ENCODE measurements at regions not wholly inside any gene's neighbourhood (a gene's known extent, or its start where the extent isn't known, plus 50 kb on each side); places are given as distances from the start of the nearest gene placed in this dataset.

GRCh38 chr14:58887931-58888330 is 250.2 kb downstream of the DACT1 start:
- no peaks in the 10 kb centered on the region for H3K9me3 ChIP-seq (ENCODE audit: control insufficient read depth, insufficient read depth, low read length)
- no peaks in the 10 kb centered on the region for H3K27me3 ChIP-seq (ENCODE audit: control insufficient read depth, insufficient read depth, low read length)
- no peaks in the 10 kb centered on the region for H3K4me1 ChIP-seq (ENCODE audit: control insufficient read depth, insufficient read depth, low read length)
- intact Hi-C loops (cut with micrococcal nuclease), result no loop called here
- no peak for DNase-seq
- Mint-ChIP-seq H3K36me3 (no peaks in the 10 kb centered on the region), H3K27me3 (ENCODE audit: low read depth in 2 of 2) (no peaks in the 10 kb centered on the region), H3K27ac (no peak overlapping the region), H3K4me1 (no peaks in the 10 kb centered on the region), H3K4me3 (no peak overlapping the region), H3K9me3 (no peaks in the 10 kb centered on the region)
- no peak overlapping the region for H3K27ac ChIP-seq (ENCODE audit: low read length)
- no peak overlapping the region for H3K4me3 ChIP-seq (ENCODE audit: low read length)
- TF ChIP-seq CTCF (IDR thresholded peaks at IDR 0.05), result no peak
- no CpG with 5 or more reads among the region's 2 CpGs for WGBS (ENCODE audit: insufficient coverage)
- H3K36me3 ChIP-seq (ENCODE audit: control insufficient read depth, insufficient read depth, low read length), result no peaks in the 10 kb centered on the region
- ATAC-seq, result no peak

- Histone ChIP-seq H3K9me3 (ENCODE audit: control insufficient read depth, insufficient read depth, low read length) (no peaks in the 10 kb centered on the region), H3K4me1 (ENCODE audit: control insufficient read depth, insufficient read depth, low read length) (no peaks in the 10 kb centered on the region), H3K27me3 (ENCODE audit: control insufficient read depth, insufficient read depth, low read length) (no peaks in the 10 kb centered on the region), H3K4me3 (ENCODE audit: low read length) (no peak overlapping the region), H3K36me3 (ENCODE audit: control insufficient read depth, insufficient read depth, low read length) (no peaks in the 10 kb centered on the region), H3K27ac (ENCODE audit: low read length) (no peak overlapping the region)
- WGBS (ENCODE audit: insufficient coverage), result 78% methylated on average over 3 of the region's 4 CpGs
- no peak for TF ChIP-seq CTCF (IDR thresholded peaks at IDR 0.05)
- Mint-ChIP-seq H3K4me1 (no peaks in the 10 kb centered on the region), H3K9me3 (no peaks in the 10 kb centered on the region), H3K4me3 (no peak overlapping the region), H3K36me3 (no peaks in the 10 kb centered on the region), H3K27ac (no peak overlapping the region), H3K27me3 (ENCODE audit: low read depth in 2 of 2) (peaks cover 0 to 3% of the 10 kb centered on the region in 2 donors)
- intact Hi-C loops (cut with micrococcal nuclease), result no loop called here
- DNase-seq, result no peak
- ATAC-seq, result peak in 1 of 3 donors; percentile 72
These were observed 261.0 kb downstream of the DACT1 start for GRCh38 chr14:58898655-58899316.

DNA sequence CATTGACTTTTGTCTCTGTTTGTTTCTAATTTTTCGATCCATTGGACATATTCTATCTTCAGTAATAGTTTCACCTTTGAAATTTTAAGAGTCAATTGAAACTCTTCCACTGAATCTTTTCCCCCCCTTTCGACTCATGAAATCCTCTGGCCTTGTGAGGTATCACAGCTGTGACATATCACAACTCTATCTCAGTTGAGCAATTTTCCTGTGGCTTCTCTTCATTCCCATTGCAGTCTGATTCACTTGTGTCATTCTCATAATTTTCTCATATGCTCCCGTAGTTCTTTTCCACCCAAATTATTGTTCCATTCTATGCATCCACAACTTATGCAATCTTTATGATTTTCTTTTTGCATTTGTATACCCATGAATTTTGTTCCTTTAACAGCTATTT is 261.6 kb downstream of the DACT1 start:
- 77% methylated on average over 2 of the region's 3 CpGs for WGBS (ENCODE audit: insufficient coverage)
- no peak overlapping the region for H3K4me3 ChIP-seq (ENCODE audit: low read length)
- H3K4me3 Mint-ChIP-seq, result no peak overlapping the region
- H3K27me3 Mint-ChIP-seq (ENCODE audit: low read depth in 2 of 2), result peaks cover 0 to 3% of the 10 kb centered on the region in 2 donors
- H3K27ac Mint-ChIP-seq, result no peak overlapping the region
- H3K9me3 Mint-ChIP-seq, result no peaks in the 10 kb centered on the region
- intact Hi-C loops (cut with micrococcal nuclease), result no loop called here
- no peak for TF ChIP-seq CTCF (IDR thresholded peaks at IDR 0.05)
- H3K27ac ChIP-seq (ENCODE audit: low read length), result no peak overlapping the region
- no peaks in the 10 kb centered on the region for H3K9me3 ChIP-seq (ENCODE audit: control insufficient read depth, insufficient read depth, low read length)
- H3K36me3 ChIP-seq (ENCODE audit: control insufficient read depth, insufficient read depth, low read length), result no peaks in the 10 kb centered on the region
- ATAC-seq (no peak), DNase-seq (no peak)
- H3K27me3 ChIP-seq (ENCODE audit: control insufficient read depth, insufficient read depth, low read length), result no peaks in the 10 kb centered on the region
- H3K4me1 Mint-ChIP-seq, result no peaks in the 10 kb centered on the region
- H3K4me1 ChIP-seq (ENCODE audit: control insufficient read depth, insufficient read depth, low read length), result no peaks in the 10 kb centered on the region
- no peaks in the 10 kb centered on the region for H3K36me3 Mint-ChIP-seq

DNA sequence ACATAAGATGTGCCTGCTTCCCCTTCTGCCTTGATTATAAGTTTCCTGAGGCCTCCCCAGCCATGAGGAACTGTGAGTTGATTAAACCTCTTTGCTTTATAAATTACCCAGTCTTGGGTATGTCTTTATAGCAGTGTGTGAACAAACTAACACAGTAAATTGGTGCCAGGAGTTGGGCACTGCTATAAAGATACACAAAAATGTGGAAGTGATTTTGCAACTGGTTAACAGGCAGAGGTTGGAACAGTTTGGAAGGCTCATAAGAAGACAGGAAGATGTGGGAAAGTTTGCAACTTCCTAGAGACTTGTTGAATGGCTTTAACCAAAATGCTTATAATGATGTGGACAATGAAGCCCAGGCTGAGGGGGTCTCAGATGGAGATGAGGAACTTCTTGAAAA is 264.1 kb downstream of the DACT1 start:
- Mint-ChIP-seq H3K27me3 (ENCODE audit: low read depth in 2 of 2) (no peaks in the 10 kb centered on the region), H3K9me3 (peaks cover 0 to 3% of the 10 kb centered on the region in 2 donors), H3K4me1 (no peaks in the 10 kb centered on the region), H3K4me3 (no peak overlapping the region), H3K27ac (no peak overlapping the region), H3K36me3 (no peaks in the 10 kb centered on the region)
- no peak overlapping the region for H3K4me3 ChIP-seq (ENCODE audit: low read length)
- DNase-seq, result no peak
- H3K4me1 ChIP-seq (ENCODE audit: control insufficient read depth, insufficient read depth, low read length), result no peaks in the 10 kb centered on the region
- no peaks in the 10 kb centered on the region for H3K27me3 ChIP-seq (ENCODE audit: control insufficient read depth, insufficient read depth, low read length)
- H3K36me3 ChIP-seq (ENCODE audit: control insufficient read depth, insufficient read depth, low read length), result no peaks in the 10 kb centered on the region
- no peak overlapping the region for H3K27ac ChIP-seq (ENCODE audit: low read length)
- H3K9me3 ChIP-seq (ENCODE audit: control insufficient read depth, insufficient read depth, low read length), result no peaks in the 10 kb centered on the region
- ATAC-seq, result no peak
- no peak for TF ChIP-seq CTCF (IDR thresholded peaks at IDR 0.05)
- intact Hi-C loops (cut with micrococcal nuclease), result no loop called here

Measured in natural killer cell (primary cell).